ENCODE measurements at regions not wholly inside any gene's neighbourhood (a gene's known extent, or its start where the extent isn't known, plus 50 kb on each side); places are given as distances from the start of the nearest gene placed in this dataset.

DNA sequence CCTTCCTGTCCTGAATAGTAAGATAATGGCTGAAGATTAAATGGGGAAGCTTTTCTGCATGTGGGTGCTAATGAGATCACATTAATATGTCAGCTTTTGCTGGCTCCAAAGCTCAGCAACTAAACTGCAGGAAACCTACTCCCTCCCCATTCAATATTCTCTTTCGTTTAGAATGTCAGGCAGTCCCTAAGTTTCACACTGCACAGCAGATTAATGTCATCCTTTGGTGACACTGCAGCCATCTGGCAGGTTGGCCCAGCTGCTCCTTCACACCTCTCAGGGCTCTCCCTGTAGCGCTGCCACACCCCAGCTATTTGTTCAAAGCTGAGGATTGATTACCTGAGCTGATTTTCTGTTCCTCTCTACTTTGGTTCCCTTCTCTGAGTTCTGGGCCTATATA is 110.5 kb downstream of the KDR start:
- TF ChIP-seq, protein P1, sequence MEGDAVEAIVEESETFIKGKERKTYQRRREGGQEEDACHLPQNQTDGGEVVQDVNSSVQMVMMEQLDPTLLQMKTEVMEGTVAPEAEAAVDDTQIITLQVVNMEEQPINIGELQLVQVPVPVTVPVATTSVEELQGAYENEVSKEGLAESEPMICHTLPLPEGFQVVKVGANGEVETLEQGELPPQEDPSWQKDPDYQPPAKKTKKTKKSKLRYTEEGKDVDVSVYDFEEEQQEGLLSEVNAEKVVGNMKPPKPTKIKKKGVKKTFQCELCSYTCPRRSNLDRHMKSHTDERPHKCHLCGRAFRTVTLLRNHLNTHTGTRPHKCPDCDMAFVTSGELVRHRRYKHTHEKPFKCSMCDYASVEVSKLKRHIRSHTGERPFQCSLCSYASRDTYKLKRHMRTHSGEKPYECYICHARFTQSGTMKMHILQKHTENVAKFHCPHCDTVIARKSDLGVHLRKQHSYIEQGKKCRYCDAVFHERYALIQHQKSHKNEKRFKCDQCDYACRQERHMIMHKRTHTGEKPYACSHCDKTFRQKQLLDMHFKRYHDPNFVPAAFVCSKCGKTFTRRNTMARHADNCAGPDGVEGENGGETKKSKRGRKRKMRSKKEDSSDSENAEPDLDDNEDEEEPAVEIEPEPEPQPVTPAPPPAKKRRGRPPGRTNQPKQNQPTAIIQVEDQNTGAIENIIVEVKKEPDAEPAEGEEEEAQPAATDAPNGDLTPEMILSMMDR (IDR thresholded peaks at IDR 0.05), result no peak
- no peak for TF ChIP-seq POLR2A (IDR thresholded peaks at IDR 0.05)
